GM18867 (cell line): ENCODE measurements at regions not wholly inside any gene's neighbourhood (a gene's known extent, or its start where the extent isn't known, plus 50 kb on each side); places are given as distances from the start of the nearest gene placed in this dataset.

Experiments used
- ATAC-seq: cut with Tn5 transposase; IDR thresholded peaks from one replicate; pipeline ENCODE4 v1.9.1; 2021; ENCODE audit warnings: mild to moderate bottlenecking, moderate library complexity; ENCODE audit not compliant: unreplicated experiment

GRCh38 chr10:56728349-56728748, 367.3 kb upstream of the ZWINT start:
- ATAC-seq, result no peak

- no peak for ATAC-seq
Observed at GRCh38 chr10:56722912-56723311, 361.9 kb upstream of the ZWINT start.

- no peak for ATAC-seq
Observed at GRCh38 chr10:56715262-56715661, 354.2 kb upstream of the ZWINT start.

- ATAC-seq, result no peak
Observed at GRCh38 chr10:56698506-56698905, 337.4 kb upstream of the ZWINT start.

GRCh38 chr10:56679578-56679977, 318.5 kb upstream of the ZWINT start:
- ATAC-seq, result no peak

- ATAC-seq, result peak; percentile 87
Observed at GRCh38 chr10:56662765-56663447, 301.8 kb upstream of the ZWINT start.

- ATAC-seq, result no peak
Observed at GRCh38 chr10:56653289-56653688, 292.2 kb upstream of the ZWINT start.

GRCh38 chr10:56646329-56647111, 285.5 kb upstream of the ZWINT start:
- no peak for ATAC-seq

GRCh38 chr10:56633876-56634452, 272.9 kb upstream of the ZWINT start:
- ATAC-seq, result peak; percentile 99

- ATAC-seq, result no peak
Observed at GRCh38 chr10:56632537-56632936, 271.5 kb upstream of the ZWINT start.

GRCh38 chr10:56624082-56624481, 263.0 kb upstream of the ZWINT start:
- no peak for ATAC-seq

- ATAC-seq, result no peak
Observed at GRCh38 chr10:56623064-56623463, 262.0 kb upstream of the ZWINT start.

- peak; percentile 87 for ATAC-seq
Observed at GRCh38 chr10:56622335-56622973, 261.4 kb upstream of the ZWINT start.

GRCh38 chr10:56606202-56606601, 245.1 kb upstream of the ZWINT start:
- no peak for ATAC-seq

- ATAC-seq, result no peak
Observed at GRCh38 chr10:56605051-56605450, 244.0 kb upstream of the ZWINT start.

- no peak for ATAC-seq
Observed at GRCh38 chr10:56604624-56605023, 243.6 kb upstream of the ZWINT start.

- no peak for ATAC-seq
Observed at GRCh38 chr10:56599201-56599600, 238.1 kb upstream of the ZWINT start.

GRCh38 chr10:56596257-56596656, 235.2 kb upstream of the ZWINT start:
- ATAC-seq, result no peak

- ATAC-seq, result no peak
Observed at GRCh38 chr10:56593120-56593519, 232.1 kb upstream of the ZWINT start.

- no peak for ATAC-seq
Observed at GRCh38 chr10:56586461-56586891, 225.4 kb upstream of the ZWINT start.

GRCh38 chr10:56585447-56586171, 224.6 kb upstream of the ZWINT start:
- no peak for ATAC-seq
